ENCODE measurements at regions not wholly inside any gene's neighbourhood (a gene's known extent, or its start where the extent isn't known, plus 50 kb on each side); places are given as distances from the start of the nearest gene placed in this dataset.

GRCh38 chr9:106376689-106377088 is 486.3 kb upstream of the ZNF462 start:
- no peak for TF ChIP-seq CTCF (optimal IDR thresholded peaks at IDR 0.05 in 1 of 3, IDR thresholded peaks at IDR 0.05 in 1 of 3, conservative IDR thresholded peaks at IDR 0.05 in 1 of 3; ENCODE audit: extremely low read depth in 1 of 3, insufficient read depth in 2 of 3, low read length in 3 of 3)
- no peak for TF ChIP-seq EZH2 (IDR thresholded peaks at IDR 0.05; ENCODE audit: low read length)
